ENCODE measurements at regions not wholly inside any gene's neighbourhood (a gene's known extent, or its start where the extent isn't known, plus 50 kb on each side); places are given as distances from the start of the nearest gene placed in this dataset.
A peak's percentile ranks its signal among the peaks of the same experiment; 100 is the strongest.
"Not testable (repeated sequence)": the region's sequence is repeated elsewhere in the genome, so short reads cannot be mapped to it uniquely, and the experiment has no call there.

GRCh38 chr1:184854496-184855140 lies 100.0 kb upstream of the EDEM3 start:
- no peak for DNase-seq (ENCODE audit: low read depth)

- no peak for DNase-seq (ENCODE audit: low read depth)
These were observed 99.4 kb upstream of the EDEM3 start for GRCh38 chr1:184854036-184854435.

GRCh38 chr1:184851822-184852746 lies 97.4 kb upstream of the EDEM3 start:
- DNase-seq (ENCODE audit: low read depth): no peak

GRCh38 chr1:184843732-184844495 lies 89.3 kb upstream of the EDEM3 start:
- no peak for DNase-seq (ENCODE audit: low read depth)

GRCh38 chr1:184840596-184840995 lies 85.9 kb upstream of the EDEM3 start:
- no peak for DNase-seq (ENCODE audit: low read depth)

GRCh38 chr1:184838504-184838951 lies 83.9 kb upstream of the EDEM3 start:
- peak; percentile 93 for DNase-seq (ENCODE audit: low read depth)

- DNase-seq (ENCODE audit: low read depth): peak; percentile 78
These were observed 82.6 kb upstream of the EDEM3 start for GRCh38 chr1:184836934-184837895.

- DNase-seq (ENCODE audit: low read depth): peak; percentile 74
These were observed 81.5 kb upstream of the EDEM3 start for GRCh38 chr1:184836141-184836540.

- DNase-seq (ENCODE audit: low read depth): not testable (repeated sequence)
These were observed 79.3 kb upstream of the EDEM3 start for GRCh38 chr1:184833994-184834393.

- DNase-seq (ENCODE audit: low read depth): no peak
These were observed 77.9 kb upstream of the EDEM3 start for GRCh38 chr1:184832517-184832916.

GRCh38 chr1:184829496-184829895 lies 74.8 kb upstream of the EDEM3 start:
- not testable (repeated sequence) for DNase-seq (ENCODE audit: low read depth)

GRCh38 chr1:184828369-184828717 lies 73.7 kb upstream of the EDEM3 start:
- DNase-seq (ENCODE audit: low read depth): no peak

GRCh38 chr1:184827600-184828368 lies 73.1 kb upstream of the EDEM3 start:
- DNase-seq (ENCODE audit: low read depth): no peak

- DNase-seq (ENCODE audit: low read depth): no peak
These were observed 71.3 kb upstream of the EDEM3 start for GRCh38 chr1:184826001-184826400.

GRCh38 chr1:184825571-184825970 lies 70.9 kb upstream of the EDEM3 start:
- DNase-seq (ENCODE audit: low read depth): no peak

- no peak for DNase-seq (ENCODE audit: low read depth)
These were observed 70.1 kb upstream of the EDEM3 start for GRCh38 chr1:184824691-184825323.

- no peak for DNase-seq (ENCODE audit: low read depth)
These were observed 68.4 kb upstream of the EDEM3 start for GRCh38 chr1:184823080-184823479.

- no peak for DNase-seq (ENCODE audit: low read depth)
These were observed 67.6 kb upstream of the EDEM3 start for GRCh38 chr1:184822267-184822666.

- no peak for DNase-seq (ENCODE audit: low read depth)
These were observed 67.0 kb upstream of the EDEM3 start for GRCh38 chr1:184821658-184822057.

- DNase-seq (ENCODE audit: low read depth): no peak
These were observed 66.3 kb upstream of the EDEM3 start for GRCh38 chr1:184820956-184821355.

Measured in forelimb muscle (tissue), 1 donor.